Neural cell (in vitro differentiated cells): ENCODE measurements at regions not wholly inside any gene's neighbourhood (a gene's known extent, or its start where the extent isn't known, plus 50 kb on each side); places are given as distances from the start of the nearest gene placed in this dataset.

Experiments
- CTCF ChIP-seq: fragments of 450-650 bp; IDR thresholded peaks from 2 replicates; pipeline ENCODE4 v1.5.1; 2014; ENCODE audit warnings: antibody characterized with exemption, mild to moderate bottlenecking, moderate library complexity; ENCODE audit not compliant: poor library complexity, severe bottlenecking
- POLR2AphosphoS5 ChIP-seq: IDR thresholded peaks from 2 replicates; pipeline ENCODE4 v1.6.1; 2012
- RAD21 ChIP-seq: fragments of 450-650 bp; conservative IDR thresholded peaks from 2 replicates; pipeline ENCODE4 v1.6.1; 2014; ENCODE audit warnings: antibody characterized with exemption, mild to moderate bottlenecking, moderate library complexity

DNA sequence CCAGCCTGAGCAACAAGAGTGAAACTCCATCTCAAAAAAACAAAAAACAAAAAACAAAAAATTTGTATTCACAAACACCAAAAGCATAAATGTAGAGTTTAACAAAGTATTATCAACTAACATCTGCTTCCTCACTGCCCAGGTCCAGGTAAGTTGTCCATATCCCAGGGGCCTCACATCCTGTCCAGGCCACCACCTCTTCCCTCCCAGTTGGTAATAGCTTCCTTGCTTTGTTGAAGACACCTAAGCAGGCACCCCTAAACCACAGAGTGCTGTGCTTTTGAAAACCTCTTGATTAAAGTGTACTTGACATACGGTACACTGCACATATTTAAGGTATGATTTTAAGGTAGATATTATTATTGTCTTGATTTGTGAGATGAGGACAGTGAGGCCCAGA is 299.8 kb downstream of the SHQ1 start:
- TF ChIP-seq POLR2AphosphoS5 (no peak), CTCF (no peak), RAD21 (no peak)
